ENCODE measurements at regions not wholly inside any gene's neighbourhood (a gene's known extent, or its start where the extent isn't known, plus 50 kb on each side); places are given as distances from the start of the nearest gene placed in this dataset.

DNA sequence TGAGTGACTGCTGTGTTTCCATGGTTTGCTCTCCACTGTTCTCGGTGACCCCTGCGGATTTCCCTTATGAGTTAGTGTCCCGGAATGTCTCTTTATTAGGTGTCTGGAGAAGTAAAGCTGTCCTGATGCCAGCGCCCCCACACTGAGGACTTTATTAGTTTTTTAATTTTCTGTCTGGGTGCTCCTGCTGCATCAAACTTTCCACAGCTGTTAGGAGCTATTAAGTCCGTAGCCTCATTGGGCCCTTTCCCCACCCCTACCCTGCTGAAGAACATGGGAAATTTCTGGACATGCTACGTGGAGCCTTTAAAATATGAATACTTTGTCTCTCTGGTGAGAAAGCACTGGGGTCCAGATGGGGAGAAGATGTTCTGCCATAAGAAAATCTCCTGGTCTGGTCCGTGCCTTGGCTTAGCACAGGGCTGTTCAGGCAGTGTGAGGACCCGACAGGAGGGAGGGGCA, 161.7 kb upstream of the HES1 start:
- Histone ChIP-seq H2BK5ac (ENCODE audit: low read depth, low read length) (no peak overlapping the region), H3K23ac (ENCODE audit: insufficient read length) (no peak overlapping the region), H3K27ac (ENCODE audit: low read depth, low read length) (no peak overlapping the region), H4K91ac (replicated peaks; ENCODE audit: insufficient read length, low read length) (no peak overlapping the region), H2BK120ac (replicated peaks; ENCODE audit: low read depth, low read length) (no peak overlapping the region), H3K27me3 (replicated peaks in 1 of 4; ENCODE audit: control insufficient read depth in 3 of 4, extremely low read depth in 1 of 4, insufficient read depth in 3 of 4, low read length in 3 of 4) (peaks cover 0 to 5% (median 2%) of the 10 kb centered on the region in 4 experiments; a peak in 3 of 7 replicates), H4K20me1 (replicated peaks in 1 of 2; ENCODE audit: control insufficient read depth in 1 of 2, insufficient read depth in 2 of 2, low read length in 2 of 2) (no peaks in the 10 kb centered on the region), H3K4me2 (ENCODE audit: insufficient read depth in 1 of 2, low read depth in 2 of 2, low read length in 2 of 2) (peak overlapping the region in 1 of 2 experiments; percentile 68; a peak in 2 of 4 replicates), H4K5ac (ENCODE audit: insufficient read length, low read depth, low read length) (no peak overlapping the region), H4K8ac (ENCODE audit: extremely low read depth, insufficient read depth, low read length) (no peak overlapping the region), H3K14ac (ENCODE audit: insufficient read length) (no peak overlapping the region), H3K9ac (replicated peaks in 1 of 4; ENCODE audit: extremely low read depth in 1 of 4, low read depth in 3 of 4, low read length in 3 of 4) (no peak overlapping the region), H3K18ac (ENCODE audit: extremely low read depth, low read length) (no peak overlapping the region; the same call in 1 of the 2 replicates), H2AK5ac (ENCODE audit: low read depth, low read length) (no peak overlapping the region), H3K4me3 (ENCODE audit: extremely low read depth in 1 of 4, insufficient read depth in 2 of 4, low read depth in 3 of 4, low read length in 4 of 4) (no peak overlapping the region), H3K4me1 (replicated peaks in 1 of 4; ENCODE audit: control insufficient read depth in 3 of 4, insufficient read depth in 4 of 4, low read length in 3 of 4) (peaks cover 7 to 14% (median 13%) of the 10 kb centered on the region in 4 experiments), H2AFZ (ENCODE audit: low read length) (no peak overlapping the region), H2BK20ac (ENCODE audit: low read length) (no peak overlapping the region), H3K56ac (replicated peaks; ENCODE audit: insufficient read length, low read depth, low read length) (no peak overlapping the region), H3K79me2 (ENCODE audit: control insufficient read depth in 1 of 2, insufficient read depth in 2 of 2, low read length in 2 of 2) (no peaks in the 10 kb centered on the region), H2BK12ac (ENCODE audit: low read depth, low read length) (no peak overlapping the region), H3K4ac (replicated peaks; ENCODE audit: insufficient read length, low read depth, low read length) (peak overlapping the region; percentile 4), H3K36me3 (ENCODE audit: control insufficient read depth in 2 of 4, insufficient read depth in 4 of 4, low read length in 3 of 4) (no peaks in the 10 kb centered on the region), H3K9me3 (ENCODE audit: insufficient read depth in 2 of 2, low read depth in 1 of 2, low read length in 1 of 2) (no peaks in the 10 kb centered on the region), H2BK15ac (ENCODE audit: low read length) (no peak overlapping the region), H3K79me1 (ENCODE audit: low read depth, low read length) (no peaks in the 10 kb centered on the region), H3K23me2 (ENCODE audit: low read depth, low read length) (no peaks in the 10 kb centered on the region)
- ChIA-PET POLR2A (ENCODE audit: partially characterized antibody) (no interaction called here), CTCF (ENCODE audit: partially characterized antibody) (interaction anchor here (1.1 to 1.4 kb wide), 3 partner anchors 13 to 194 kb away, joined by 3 to 5 read pairs (median 4); no protein-coding TSS in a partner anchor)
- FAIRE-seq, result no peak
- DNase-seq (ENCODE audit: low read depth in 1 of 2, low spot score in 2 of 2), result no peak
- WGBS, 2 experiments (ENCODE audit: extremely low coverage in 1 of 2, insufficient coverage in 1 of 2, insufficient read length in 1 of 2, insufficient replicate concordance in 2 of 2, low coverage in 1 of 2, low lambda C conversion rate in 2 of 2, missing lambda C conversion rate in 1 of 2), result 86% methylated on average over 8 of the region's 8 CpGs; no CpG with 5 or more reads in 1 of the 2 experiments
- TF ChIP-seq EP300 (IDR thresholded peaks at IDR 0.05; ENCODE audit: borderline replicate concordance in 1 of 2, low read depth in 2 of 2, low read length in 2 of 2), result no peak
- TF ChIP-seq SIN3A (conservative IDR thresholded peaks at IDR 0.05 in 1 of 2, IDR thresholded peaks at IDR 0.05 in 1 of 2; ENCODE audit: low read depth in 1 of 2, low read length in 2 of 2), result no peak
- TF ChIP-seq POLR2AphosphoS5 (IDR thresholded peaks at IDR 0.05; ENCODE audit: low read depth, low read length), result no peak
- TF ChIP-seq EZH2 (IDR thresholded peaks at IDR 0.05; ENCODE audit: low read depth, low read length, severe bottlenecking), result no peak
- TF ChIP-seq CBX8 (IDR thresholded peaks at IDR 0.05; ENCODE audit: borderline replicate concordance, low read depth, low read length), result no peak
- no peak for TF ChIP-seq SP1 (IDR thresholded peaks at IDR 0.05; ENCODE audit: low read depth, low read length)
- TF ChIP-seq TAF7 (optimal IDR thresholded peaks at IDR 0.05; ENCODE audit: borderline replicate concordance, low read depth, low read length), result no peak
- no peak for TF ChIP-seq GTF2F1 (IDR thresholded peaks at IDR 0.05; ENCODE audit: borderline replicate concordance, low read depth, low read length)
- TF ChIP-seq ZNF274 (IDR thresholded peaks at IDR 0.05; ENCODE audit: borderline replicate concordance, extremely low read depth, low read length), result no peak
- TF ChIP-seq RBBP5 (IDR thresholded peaks at IDR 0.05; ENCODE audit: borderline replicate concordance, low read depth, low read length), result no peak
- TF ChIP-seq BACH1 (IDR thresholded peaks at IDR 0.05; ENCODE audit: low read length), result no peak
- TF ChIP-seq CBX5 (IDR thresholded peaks at IDR 0.05; ENCODE audit: low read depth, low read length), result no peak
- no peak for TF ChIP-seq ASH2L (IDR thresholded peaks at IDR 0.05; ENCODE audit: low read length)
- TF ChIP-seq KDM4A (IDR thresholded peaks at IDR 0.05; ENCODE audit: low read depth, low read length, severe bottlenecking), result no peak

All from H1 (cell line).